Left lung (tissue), 4 donors: ENCODE measurements at regions not wholly inside any gene's neighbourhood (a gene's known extent, or its start where the extent isn't known, plus 50 kb on each side); places are given as distances from the start of the nearest gene placed in this dataset.

Source experiments
- ATAC-seq: fragments of 200-7000 bp; cut with Tn5 transposase; one replicate; pipeline ENCODE4 v1.9.1; 2020; ENCODE audit warnings: moderate library complexity
- DNase-seq, 4 donors: peaks; one replicate each; pipeline ENCODE4 v3.0.0-alpha.2; 2013 to 2020
- H3K27ac ChIP-seq, 2 donors: fragments of 200-600 bp; sonication (generic) in 1 of 2; one replicate each; pipeline versions ENCODE4 v1.5.0 to v1.8.0; 2020 to 2021
- H3K27me3 ChIP-seq, 2 donors: fragments of 200-600 bp; sonication (generic) in 1 of 2; one replicate each; pipeline versions ENCODE4 v1.5.0 to v1.8.0; 2020 to 2021
- H3K36me3 ChIP-seq, 2 donors: fragments of 200-600 bp; sonication (generic) in 1 of 2; one replicate each; pipeline versions ENCODE4 v1.5.0 to v1.8.0; 2020 to 2021
- H3K4me1 ChIP-seq, 2 donors: fragments of 200-600 bp; one replicate each; pipeline ENCODE4 v1.8.0; 2021
- H3K4me3 ChIP-seq, 2 donors: fragments of 200-600 bp; sonication (generic) in 1 of 2; one replicate each; pipeline versions ENCODE4 v1.5.0 to v1.8.0; 2020 to 2021; ENCODE audit warnings: mild to moderate bottlenecking in 1 of 2
- H3K9me3 ChIP-seq, 2 donors: fragments of 200-600 bp; sonication (generic) in 1 of 2; one replicate each; pipeline versions ENCODE4 v1.5.0 to v1.8.0; 2020 to 2021
- CTCF ChIP-seq, 2 donors: fragments of 200-600 bp; sonication (generic) in 1 of 2; IDR thresholded peaks; one replicate each; pipeline versions ENCODE4 v1.5.0 to v1.8.0; 2021; ENCODE audit warnings: antibody characterized with exemption in 2 of 2
- intact Hi-C, 2 donors: fragments of 100-400 bp; cut with DNase I; formaldehyde crosslinking; loops; one replicate each; pipeline versions ENCODE4 v1.11.2 to v1.14.2; 2022
- donor health status: DM: no; HTN: yes; CAD: no.
- donor health status: DM: no; HTN: no; CAD: no.

GRCh38 chr10:130636313-130636930 is 500.2 kb downstream of the GLRX3 start:
- Histone ChIP-seq H3K27ac (no peak overlapping the region), H3K36me3 (no peaks in the 10 kb centered on the region), H3K4me1 (peaks cover 5 to 11% of the 10 kb centered on the region in 2 donors), H3K9me3 (no peaks in the 10 kb centered on the region), H3K27me3 (no peaks in the 10 kb centered on the region), H3K4me3 (no peak overlapping the region)
- no peak for ATAC-seq
- intact Hi-C loops = no loop called here
- no peak for TF ChIP-seq CTCF (IDR thresholded peaks at IDR 0.05)
- no peak for DNase-seq

GRCh38 chr10:130637089-130637676 is 501.0 kb downstream of the GLRX3 start:
- Histone ChIP-seq H3K36me3 (no peaks in the 10 kb centered on the region), H3K27me3 (no peaks in the 10 kb centered on the region), H3K27ac (no peak overlapping the region), H3K9me3 (no peaks in the 10 kb centered on the region), H3K4me1 (peaks cover 0 to 5% of the 10 kb centered on the region in 2 donors), H3K4me3 (no peak overlapping the region)
- no peak for DNase-seq
- intact Hi-C loops = no loop called here
- ATAC-seq = no peak
- no peak for TF ChIP-seq CTCF (IDR thresholded peaks at IDR 0.05)

GRCh38 chr10:130638991-130639390 is 502.8 kb downstream of the GLRX3 start:
- Histone ChIP-seq H3K27me3 (no peaks in the 10 kb centered on the region), H3K4me3 (no peak overlapping the region), H3K9me3 (no peaks in the 10 kb centered on the region), H3K4me1 (peaks cover 0 to 4% of the 10 kb centered on the region in 2 donors), H3K36me3 (no peaks in the 10 kb centered on the region), H3K27ac (no peak overlapping the region)
- no peak for TF ChIP-seq CTCF (IDR thresholded peaks at IDR 0.05)
- intact Hi-C loops = no loop called here
- DNase-seq = no peak
- ATAC-seq = no peak

GRCh38 chr10:130642926-130643325 is 506.7 kb downstream of the GLRX3 start:
- no peak for ATAC-seq
- intact Hi-C loops = no loop called here
- no peak for DNase-seq
- no peak for TF ChIP-seq CTCF (IDR thresholded peaks at IDR 0.05)
- no peak overlapping the region for H3K4me3 ChIP-seq
- H3K36me3 ChIP-seq = no peaks in the 10 kb centered on the region
- H3K27me3 ChIP-seq = no peaks in the 10 kb centered on the region
- H3K4me1 ChIP-seq = no peaks in the 10 kb centered on the region
- no peak overlapping the region for H3K27ac ChIP-seq
- peaks cover 0 to 2% of the 10 kb centered on the region in 2 donors for H3K9me3 ChIP-seq

GRCh38 chr10:130647341-130647740 is 511.1 kb downstream of the GLRX3 start:
- no peak for DNase-seq
- no peak overlapping the region for H3K4me3 ChIP-seq
- no peaks in the 10 kb centered on the region for H3K4me1 ChIP-seq
- no peak for ATAC-seq
- no peak overlapping the region for H3K27ac ChIP-seq
- TF ChIP-seq CTCF (IDR thresholded peaks at IDR 0.05) = no peak
- H3K9me3 ChIP-seq = peaks cover 0 to 2% of the 10 kb centered on the region in 2 donors
- no peaks in the 10 kb centered on the region for H3K27me3 ChIP-seq
- intact Hi-C loops = no loop called here
- H3K36me3 ChIP-seq = no peaks in the 10 kb centered on the region
